IMR-90 (cell line): ENCODE measurements at regions not wholly inside any gene's neighbourhood (a gene's known extent, or its start where the extent isn't known, plus 50 kb on each side); places are given as distances from the start of the nearest gene placed in this dataset.

ENCODE experiments used
- ATAC-seq: fragments of 200-7000 bp; cut with Tn5 transposase; 2 replicates; pipeline ENCODE4 v1.9.1; 2020; ENCODE audit warnings: low read depth, mild to moderate bottlenecking, moderate library complexity
- BruUV-seq: library from RNA; stranded (reverse); fragments of 400-500 nt; replicated peaks from 2 replicates; lab custom pipeline; 2021; lab: Mats Ljungman, UMichigan
- CTCF ChIA-PET: fragments of 300-600 bp; formaldehyde crosslinking; extraction: SDS; loops from one replicate; lab custom pipeline; 2021; ENCODE audit warnings: antibody characterized with exemption; lab: Yijun Ruan, JAX
- POLR2A ChIA-PET: fragments of 300-600 bp; sonication (Branson Sonifier 250); formaldehyde crosslinking; loops from one replicate; lab custom pipeline; 2022; ENCODE audit warnings: antibody characterized with exemption; ENCODE audit not compliant: unreplicated experiment; lab: Charles Lee
- DNase-seq: peaks from one replicate; pipeline ENCODE4 v3.0.0; 2013
- H2AFZ ChIP-seq: replicated peaks from 2 replicates; pipeline ENCODE3; 2013; ENCODE audit warnings: low read length, mild to moderate bottlenecking; ENCODE audit not compliant: poor library complexity
- H2AK5ac ChIP-seq: 2 replicates; pipeline ENCODE4 v1.6.1; 2013; ENCODE audit warnings: low read depth, low read length, inconsistent platforms
- H2AK9ac ChIP-seq: replicated peaks from 2 replicates; pipeline ENCODE3; 2013; ENCODE audit warnings: mild to moderate bottlenecking, low read depth, low read length, moderate library complexity; ENCODE audit not compliant: poor library complexity
- H2BK120ac ChIP-seq: 2 replicates; pipeline ENCODE4 v1.6.1; 2013; ENCODE audit warnings: low read depth, low read length, inconsistent platforms
- H2BK15ac ChIP-seq: 3 replicates; pipeline ENCODE4 v1.6.1; 2013; ENCODE audit warnings: low read depth, low read length, inconsistent platforms
- H2BK20ac ChIP-seq: 2 replicates; pipeline ENCODE4 v1.6.1; 2013; ENCODE audit warnings: low read depth, mild to moderate bottlenecking, inconsistent platforms, low read length, moderate library complexity
- H2BK5ac ChIP-seq: 2 replicates; pipeline ENCODE4 v1.6.1; 2013; ENCODE audit warnings: mild to moderate bottlenecking, low read depth, low read length, inconsistent platforms; ENCODE audit not compliant: poor library complexity, severe bottlenecking
- H3K14ac ChIP-seq: replicated peaks from 2 replicates; pipeline ENCODE4 v1.6.1; 2013; ENCODE audit warnings: low read depth, low read length, inconsistent platforms
- H3K18ac ChIP-seq: 2 replicates; pipeline ENCODE4 v1.6.1; 2013; ENCODE audit warnings: low read depth, low read length, control low read depth
- H3K23ac ChIP-seq: 2 replicates; pipeline ENCODE4 v1.6.1; 2013; ENCODE audit warnings: low read depth, low read length, inconsistent platforms
- H3K27ac ChIP-seq: 2 replicates; pipeline ENCODE4 v1.5.1; 2013; ENCODE audit warnings: mild to moderate bottlenecking, control low read depth, low read length; ENCODE audit not compliant: insufficient read depth
- H3K27me3 ChIP-seq: 2 replicates; pipeline ENCODE4 v1.6.1; 2013; ENCODE audit warnings: low read length; ENCODE audit not compliant: control insufficient read depth, insufficient read depth
- H3K36me3 ChIP-seq: 2 replicates; pipeline ENCODE4 v1.6.1; 2013; ENCODE audit warnings: low read length, mixed read lengths; ENCODE audit not compliant: control insufficient read depth, insufficient read depth
- H3K4ac ChIP-seq: 2 replicates; pipeline ENCODE4 v1.6.1; 2013; ENCODE audit warnings: low read depth, low read length, inconsistent platforms
- H3K4me1 ChIP-seq: 2 replicates; pipeline ENCODE4 v1.6.1; 2013; ENCODE audit warnings: low read length, mixed read lengths; ENCODE audit not compliant: control insufficient read depth, insufficient read depth
- H3K4me2 ChIP-seq: 2 replicates; pipeline ENCODE4 v1.6.1; 2013; ENCODE audit warnings: low read depth, mild to moderate bottlenecking, control low read depth, low read length, moderate library complexity
- H3K4me3 ChIP-seq: 2 replicates; pipeline ENCODE4 v1.5.1; 2013; ENCODE audit warnings: low read depth, mild to moderate bottlenecking, control low read depth, low read length, moderate library complexity; ENCODE audit not compliant: insufficient read depth
- H3K56ac ChIP-seq: 2 replicates; pipeline ENCODE4 v1.6.1; 2013; ENCODE audit warnings: low read length, inconsistent platforms; ENCODE audit not compliant: insufficient read depth; ENCODE audit errors: extremely low read depth
- H3K79me1 ChIP-seq, 2 experiments: 2 replicates each; pipeline ENCODE4 v1.6.1; 2013; ENCODE audit warnings: low read length in 2 of 2, inconsistent platforms in 1 of 2, low read depth in 1 of 2
- H3K9ac ChIP-seq: 2 replicates; pipeline ENCODE4 v1.6.1; 2013; ENCODE audit warnings: low read depth, low read length, control low read depth
- H3K9me1 ChIP-seq: 2 replicates; pipeline ENCODE4 v1.6.1; 2013; ENCODE audit warnings: low read length, inconsistent platforms; ENCODE audit not compliant: insufficient read depth
- H3K9me3 ChIP-seq: 2 replicates; pipeline ENCODE4 v1.6.1; 2013; ENCODE audit warnings: low read length; ENCODE audit not compliant: control insufficient read depth, insufficient read depth
- H4K20me1 ChIP-seq: 2 replicates; pipeline ENCODE4 v1.6.1; 2013; ENCODE audit warnings: low read length, inconsistent platforms; ENCODE audit not compliant: insufficient read depth
- H4K5ac ChIP-seq: 2 replicates; pipeline ENCODE4 v1.6.1; 2013; ENCODE audit warnings: mild to moderate bottlenecking, low read depth, low read length, control low read depth
- H4K8ac ChIP-seq, 2 experiments: 2 replicates each; pipeline ENCODE4 v1.6.1; 2013; ENCODE audit warnings: low read depth in 2 of 2, low read length in 2 of 2, control low read depth in 1 of 2, inconsistent platforms in 1 of 2
- H4K91ac ChIP-seq: 2 replicates; pipeline ENCODE4 v1.6.1; 2013; ENCODE audit warnings: low read depth, low read length, inconsistent platforms; ENCODE audit not compliant: insufficient read depth
- POLR2A ChIP-seq: IDR thresholded peaks from 2 replicates; pipeline ENCODE4 v1.6.1; 2012; ENCODE audit warnings: mild to moderate bottlenecking, low read depth, low read length
- WGBS, 2 experiments: methylation state at CpG; one replicate each; pipeline versions ENCODE4 v1.1.5 to v1.1.7; 2013; ENCODE audit warnings: missing lambda C conversion rate in 2 of 2; ENCODE audit not compliant: insufficient read length in 1 of 2; ENCODE audit errors: extremely low coverage in 2 of 2; 5-methylcytosine and 5-hydroxymethylcytosine counted together
- dilution Hi-C: fragments of 300-500 bp; cut with HindIII; formaldehyde crosslinking; loops from one replicate; pipeline ENCODE4 v1.14.3; 2018; ENCODE audit warnings: low sequenced_read_pairs; ENCODE audit not compliant: unreplicated experiment
- in situ Hi-C: fragments of 300-500 bp; cut with MboI; formaldehyde crosslinking; loops from 3 replicates; pipeline ENCODE4 v1.14.3; 2019; ENCODE audit warnings: low sequenced_read_pairs, inconsistent platforms, mixed read lengths
- intact Hi-C: fragments of 100-400 bp; cut with micrococcal nuclease; formaldehyde crosslinking; loops from 2 replicates; pipeline ENCODE4 v1.10.0; 2022

- Histone ChIP-seq H2AK9ac (no peak overlapping the region), H3K18ac (no peak overlapping the region), H3K4ac (no peak overlapping the region), H4K91ac (no peak overlapping the region), H2AK5ac (no peak overlapping the region), H3K79me1 (no peaks in the 10 kb centered on the region), H2BK5ac (no peak overlapping the region), H2BK20ac (no peak overlapping the region), H3K36me3 (no peaks in the 10 kb centered on the region), H3K4me1 (no peaks in the 10 kb centered on the region), H3K14ac (no peak overlapping the region), H3K9me3 (no peaks in the 10 kb centered on the region), H4K8ac (no peak overlapping the region), H2AFZ (no peak overlapping the region), H4K20me1 (no peaks in the 10 kb centered on the region), H2BK15ac (no peak overlapping the region), H4K5ac (no peak overlapping the region), H2BK120ac (no peak overlapping the region), H3K27ac (no peak overlapping the region), H3K4me3 (no peak overlapping the region), H3K56ac (no peak overlapping the region), H3K27me3 (no peaks in the 10 kb centered on the region), H3K9ac (no peak overlapping the region), H3K23ac (no peak overlapping the region), H3K9me1 (no peaks in the 10 kb centered on the region), H3K4me2 (no peak overlapping the region)
- no peak for DNase-seq
- WGBS, 2 experiments, result 61% methylated on average over 2 of the region's 11 CpGs; no CpG with 5 or more reads in 1 of the 2 experiments
- in situ Hi-C loops, result no loop called here
- BruUV-seq, result no TSS peak
- intact Hi-C loops, result no loop called here
- no peak for TF ChIP-seq POLR2A
- CTCF ChIA-PET, result no interaction called here
- ATAC-seq, result no peak
- POLR2A ChIA-PET, result no interaction called here
- dilution Hi-C loops, result no loop called here
Observed at GRCh38 chr13:86840250-86841191, 830.6 kb upstream of the SLITRK5 start.
